Hepatocyte (in vitro differentiated cells): ENCODE measurements at regions not wholly inside any gene's neighbourhood (a gene's known extent, or its start where the extent isn't known, plus 50 kb on each side); places are given as distances from the start of the nearest gene placed in this dataset.

ENCODE experiments used
- CTCF ChIP-seq: fragments of 200-600 bp; sonication (generic); IDR thresholded peaks from 2 replicates; pipeline ENCODE4 v1.5.1; 2016; ENCODE audit warnings: antibody characterized with exemption, mild to moderate bottlenecking; ENCODE audit not compliant: poor library complexity
- EZH2 ChIP-seq: fragments of 200-600 bp; sonication (generic); IDR thresholded peaks from 2 replicates; pipeline ENCODE4 v1.6.1; 2016; ENCODE audit warnings: antibody characterized with exemption, mild to moderate bottlenecking, borderline replicate concordance

- TF ChIP-seq CTCF = no peak
- TF ChIP-seq EZH2 = no peak
These were observed 69.9 kb upstream of the GRIN2A start for GRCh38 chr16:10252155-10252554.
